Fibroblast of lung (primary cell): ENCODE measurements at regions not wholly inside any gene's neighbourhood (a gene's known extent, or its start where the extent isn't known, plus 50 kb on each side); places are given as distances from the start of the nearest gene placed in this dataset.
"Not testable (repeated sequence)": the region's sequence is repeated elsewhere in the genome, so short reads cannot be mapped to it uniquely, and the experiment has no call there.

ENCODE experiments used
- DNase-seq, 2 donors: peaks; one replicate each; pipeline versions ENCODE4 v3.0.0 to v3.0.0-alpha.2; 2010; ENCODE audit warnings: low read depth in 2 of 2
- H2AFZ ChIP-seq: 2 replicates; pipeline ENCODE4 v1.5.1; 2012; ENCODE audit warnings: low read length, control low read depth, inconsistent platforms
- H3K27ac ChIP-seq: 2 replicates; pipeline ENCODE4 v1.5.1; 2011; ENCODE audit warnings: low read length, control low read depth; ENCODE audit not compliant: insufficient read depth
- H3K27me3 ChIP-seq: 2 replicates; pipeline ENCODE4 v1.5.1; 2011; ENCODE audit warnings: mild to moderate bottlenecking, low read length; ENCODE audit not compliant: control insufficient read depth, insufficient read depth
- H3K36me3 ChIP-seq: 2 replicates; pipeline ENCODE4 v1.5.1; 2011; ENCODE audit warnings: low read length; ENCODE audit not compliant: control insufficient read depth, insufficient read depth
- H3K4me1 ChIP-seq: 2 replicates; pipeline ENCODE4 v1.5.1; 2011; ENCODE audit warnings: low read length; ENCODE audit not compliant: control insufficient read depth, insufficient read depth; ENCODE audit errors: extremely low read depth
- H3K4me2 ChIP-seq: 2 replicates; pipeline ENCODE4 v1.5.1; 2011; ENCODE audit warnings: low read length, control low read depth; ENCODE audit not compliant: insufficient read depth; ENCODE audit errors: extremely low read depth
- H3K4me3 ChIP-seq, 4 experiments: fragments of 200-600 bp in 1 of 4; sonication (generic) in 1 of 4; replicated peaks in 1 of 4; 2 replicates each; pipeline ENCODE4 v1.5.1; 2011 to 2016; ENCODE audit warnings: low read length in 4 of 4, low read depth in 3 of 4, mild to moderate bottlenecking in 3 of 4, control low read depth in 2 of 4, inconsistent platforms in 1 of 4, mixed read lengths in 1 of 4; ENCODE audit not compliant: insufficient read depth in 1 of 4; ENCODE audit errors: control extremely low read depth in 1 of 4
- H3K79me2 ChIP-seq: 2 replicates; pipeline ENCODE4 v1.5.1; 2012; ENCODE audit warnings: mild to moderate bottlenecking, low read length, inconsistent platforms; ENCODE audit not compliant: control insufficient read depth, insufficient read depth
- H3K9ac ChIP-seq: 2 replicates; pipeline ENCODE4 v1.5.1; 2011; ENCODE audit warnings: mild to moderate bottlenecking, low read length, control low read depth; ENCODE audit not compliant: insufficient read depth
- H3K9me3 ChIP-seq: 2 replicates; pipeline ENCODE4 v1.5.1; 2012; ENCODE audit warnings: low read depth, low read length; ENCODE audit not compliant: control insufficient read depth, insufficient read depth
- H4K20me1 ChIP-seq: 2 replicates; pipeline ENCODE4 v1.5.1; 2011; ENCODE audit warnings: low read length; ENCODE audit not compliant: control insufficient read depth, insufficient read depth; ENCODE audit errors: extremely low read depth
- CTCF ChIP-seq, 2 donors: IDR thresholded peaks in 1 of 2; conservative IDR thresholded peaks in 1 of 2; 1 replicate in 1 of 2; 2 replicates in 1 of 2; pipeline ENCODE4 v1.5.1; 2011 to 2012; ENCODE audit warnings: low read length in 2 of 2, control low read depth in 1 of 2, inconsistent platforms in 1 of 2, low read depth in 1 of 2, mild to moderate bottlenecking in 1 of 2
- EZH2 ChIP-seq: IDR thresholded peaks from 2 replicates; pipeline ENCODE4 v1.5.1; 2012; ENCODE audit warnings: low read length, control low read depth, mild to moderate bottlenecking; ENCODE audit errors: missing control alignments

DNA sequence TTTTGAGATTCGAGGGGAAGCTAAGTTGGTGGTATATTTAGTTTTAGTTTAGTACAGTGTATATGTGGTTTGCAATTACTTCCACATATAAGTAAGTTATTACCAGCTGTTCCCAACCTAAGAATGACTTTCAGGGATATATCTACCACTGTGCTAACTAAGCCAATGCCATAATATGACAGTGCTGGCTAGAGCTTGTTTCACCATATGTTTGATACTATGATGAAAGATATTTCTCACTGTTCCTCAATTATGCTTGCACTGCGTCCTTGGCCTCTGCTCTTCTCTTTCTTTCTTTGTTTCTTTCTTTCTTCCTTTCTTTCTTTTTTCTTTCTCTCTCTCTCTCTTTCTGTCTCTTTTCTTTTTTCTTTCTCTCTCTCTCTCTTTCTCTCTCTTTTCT lies 113.8 kb upstream of the SKAP2 start:
- Histone ChIP-seq H2AFZ (no peak overlapping the region), H3K79me2 (no peaks in the 10 kb centered on the region), H3K27me3 (no peaks in the 10 kb centered on the region), H3K4me2 (no peak overlapping the region), H4K20me1 (no peaks in the 10 kb centered on the region), H3K4me1 (no peaks in the 10 kb centered on the region), H3K4me3 (no peak overlapping the region), H3K36me3 (no peaks in the 10 kb centered on the region), H3K9me3 (no peaks in the 10 kb centered on the region), H3K27ac (no peak overlapping the region), H3K9ac (no peak overlapping the region)
- TF ChIP-seq CTCF (conservative IDR thresholded peaks at IDR 0.05 in 1 of 2, IDR thresholded peaks at IDR 0.05 in 1 of 2; ENCODE audit: low read depth in 1 of 2, low read length in 2 of 2) (no peak), EZH2 (no peak)
- DNase-seq, result no peak

GRCh38 chr7:26976840-26977239 lies 112.5 kb upstream of the SKAP2 start:
- TF ChIP-seq EZH2 (no peak), CTCF (conservative IDR thresholded peaks at IDR 0.05 in 1 of 2, IDR thresholded peaks at IDR 0.05 in 1 of 2; ENCODE audit: low read depth in 1 of 2, low read length in 2 of 2) (no peak)
- no peaks in the 10 kb centered on the region for H3K36me3 ChIP-seq
- H4K20me1 ChIP-seq, result no peaks in the 10 kb centered on the region
- no peaks in the 10 kb centered on the region for H3K4me1 ChIP-seq
- no peaks in the 10 kb centered on the region for H3K27me3 ChIP-seq
- H3K9me3 ChIP-seq, result no peaks in the 10 kb centered on the region
- no peaks in the 10 kb centered on the region for H3K79me2 ChIP-seq
- H3K4me3 ChIP-seq, result no peak overlapping the region
- no peak overlapping the region for H3K9ac ChIP-seq
- no peak overlapping the region for H2AFZ ChIP-seq
- no peak for DNase-seq
- no peak overlapping the region for H3K27ac ChIP-seq
- H3K4me2 ChIP-seq, result no peak overlapping the region

- H3K9ac ChIP-seq, H3K27ac ChIP-seq, H3K4me1 ChIP-seq, H3K79me2 ChIP-seq, H3K36me3 ChIP-seq, H3K27me3 ChIP-seq, DNase-seq, H2AFZ ChIP-seq, H4K20me1 ChIP-seq, H3K4me2 ChIP-seq, H3K4me3 ChIP-seq, H3K9me3 ChIP-seq: not testable (repeated sequence)
Measured at GRCh38 chr7:26971924-26972323, 107.5 kb upstream of the SKAP2 start.

- no peak overlapping the region for H2AFZ ChIP-seq
- H3K4me3 ChIP-seq, result no peak overlapping the region
- H3K27ac ChIP-seq, result no peak overlapping the region
- H3K4me1 ChIP-seq, result no peaks in the 10 kb centered on the region
- no peaks in the 10 kb centered on the region for H3K36me3 ChIP-seq
- no peak for TF ChIP-seq EZH2
- TF ChIP-seq CTCF (conservative IDR thresholded peaks at IDR 0.05 in 1 of 2, IDR thresholded peaks at IDR 0.05 in 1 of 2; ENCODE audit: low read depth in 1 of 2, low read length in 2 of 2), result no peak
- no peaks in the 10 kb centered on the region for H3K79me2 ChIP-seq
- no peaks in the 10 kb centered on the region for H3K27me3 ChIP-seq
- H3K4me2 ChIP-seq, result no peak overlapping the region
- no peaks in the 10 kb centered on the region for H4K20me1 ChIP-seq
- no peak for DNase-seq
- no peaks in the 10 kb centered on the region for H3K9me3 ChIP-seq
- H3K9ac ChIP-seq, result no peak overlapping the region
Measured at GRCh38 chr7:26965724-26966123, 101.3 kb upstream of the SKAP2 start.
